Limb (tissue), 2 donors: ENCODE measurements at regions not wholly inside any gene's neighbourhood (a gene's known extent, or its start where the extent isn't known, plus 50 kb on each side); places are given as distances from the start of the nearest gene placed in this dataset.
A peak's percentile ranks its signal among the peaks of the same experiment; 100 is the strongest.

Experiments used
- DNase-seq, 2 donors: peaks; one replicate each; pipeline ENCODE4 v3.0.0-alpha.2; 2016; ENCODE audit errors: extremely low spot score in 2 of 2

DNA sequence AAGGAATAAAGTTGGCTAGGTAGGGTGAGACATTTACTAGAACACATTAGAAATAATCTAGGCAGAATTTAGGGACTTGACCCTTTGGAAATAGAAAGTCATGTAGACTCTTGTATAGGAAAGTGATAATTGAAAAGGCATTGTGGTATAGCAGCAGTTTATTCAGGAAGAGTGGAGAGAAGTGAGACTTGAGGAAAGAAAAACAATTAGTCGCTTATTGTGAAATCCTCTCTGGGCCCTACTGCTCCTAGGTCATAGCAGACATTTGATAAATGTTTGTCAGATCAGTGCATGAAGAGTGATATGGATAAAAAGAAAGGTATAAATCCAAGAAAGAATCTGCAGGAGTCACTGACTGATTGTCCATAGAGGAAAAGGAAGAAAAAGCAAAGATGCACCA, 337.6 kb downstream of the HNRNPD start:
- DNase-seq, result no peak

DNA sequence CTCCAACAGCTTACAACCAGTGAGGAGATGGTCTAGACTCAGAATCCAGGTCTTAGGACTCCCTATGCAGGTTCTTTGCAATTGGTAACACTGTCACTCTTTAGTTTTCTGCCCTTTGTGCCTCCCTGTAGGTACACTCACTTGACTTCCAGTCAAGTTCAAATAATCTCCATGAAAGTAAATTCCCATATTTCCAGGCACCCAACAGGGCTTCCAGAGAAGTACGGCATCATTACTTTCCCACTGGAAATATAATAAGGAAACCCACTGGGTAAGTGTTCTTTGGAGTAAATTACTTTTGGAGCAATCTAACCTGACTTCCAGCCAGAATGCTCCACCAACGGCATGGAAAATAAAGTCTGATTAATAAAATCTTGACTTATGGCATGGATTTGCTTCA, 338.9 kb downstream of the HNRNPD start:
- no peak for DNase-seq

DNA sequence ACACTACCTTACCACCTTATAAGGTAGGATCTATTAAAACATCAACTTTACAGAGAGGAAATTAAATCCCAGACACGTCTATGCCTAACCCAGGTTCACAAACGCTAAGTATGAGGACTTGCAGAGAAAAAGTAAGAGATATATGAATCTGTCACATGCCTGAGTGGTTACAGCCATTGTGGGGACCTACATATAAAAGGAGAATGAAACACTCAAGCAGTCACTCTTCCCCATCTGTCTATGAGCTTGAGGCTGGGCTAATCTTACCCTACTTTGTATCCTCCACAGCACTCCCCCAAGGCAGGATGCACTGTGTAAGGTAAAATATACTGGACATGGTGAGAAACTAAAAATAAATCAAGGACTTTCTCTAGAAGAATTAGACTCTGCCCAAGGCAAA, 339.9 kb downstream of the HNRNPD start:
- DNase-seq, result no peak

DNA sequence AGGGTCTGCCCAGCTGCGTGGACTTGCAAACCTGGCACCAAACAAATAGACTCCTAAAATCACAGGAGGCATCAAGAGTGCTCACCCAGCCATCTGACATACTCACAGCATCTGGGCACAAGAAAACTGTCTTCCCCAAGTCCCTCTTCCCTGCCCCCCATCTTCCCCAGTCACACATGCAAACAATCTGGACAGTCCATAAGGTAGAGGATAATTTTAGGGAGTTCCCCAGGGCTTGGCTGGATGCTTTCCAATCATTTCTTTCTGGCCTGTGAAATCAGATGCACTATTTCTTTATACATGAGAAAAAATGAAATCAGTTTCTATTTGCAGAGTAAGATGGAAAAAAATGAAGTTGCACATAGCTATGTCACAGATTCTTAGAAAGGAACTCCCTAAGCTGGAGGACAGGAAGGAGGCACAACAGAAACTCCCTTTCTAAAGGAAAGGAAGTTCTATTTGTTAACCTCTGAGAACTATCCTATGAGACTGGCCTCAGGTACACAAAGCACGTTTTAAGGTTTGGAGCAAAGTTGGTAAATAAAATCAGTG, 342.3 kb downstream of the HNRNPD start:
- no peak for DNase-seq

DNA sequence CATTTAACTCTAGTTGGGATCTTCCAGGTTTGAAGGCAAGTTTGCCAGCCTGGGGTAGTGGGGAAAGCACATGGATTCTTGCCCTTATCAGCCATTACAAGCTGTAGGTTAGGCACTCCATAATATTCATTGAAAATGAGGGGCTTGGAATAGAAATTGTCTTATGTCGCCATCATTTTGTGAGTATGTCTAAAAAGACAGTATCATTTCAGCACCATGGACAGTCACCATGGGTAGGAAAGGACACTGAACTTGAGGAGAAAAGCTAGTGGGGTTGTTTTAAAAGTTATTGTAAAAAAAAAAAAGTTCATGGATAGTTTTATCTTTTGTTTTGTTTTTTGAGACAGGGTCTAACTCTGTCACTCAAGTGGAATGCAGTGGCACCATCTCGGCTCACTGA, 356.1 kb downstream of the HNRNPD start:
- peak in 1 of 2 donors; percentile 21 for DNase-seq

DNA sequence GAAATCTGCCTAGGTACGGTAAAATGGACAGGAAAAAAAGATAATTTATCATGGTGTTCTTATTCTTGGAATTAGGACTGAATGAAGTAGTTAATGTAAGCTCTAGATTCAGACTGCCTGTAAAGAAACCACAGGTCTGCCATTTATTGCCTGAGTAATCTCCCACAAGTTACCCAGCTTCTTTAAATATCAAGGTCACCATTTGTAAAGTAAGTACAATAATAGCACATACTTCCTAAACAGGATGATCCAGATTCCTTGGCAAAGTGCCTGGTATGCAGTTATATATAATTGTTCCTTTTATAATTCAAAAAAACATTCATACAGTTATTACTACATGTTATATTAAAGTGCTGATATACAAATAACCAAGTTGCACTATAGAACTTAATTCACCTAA, 368.6 kb downstream of the HNRNPD start:
- DNase-seq, result no peak

DNA sequence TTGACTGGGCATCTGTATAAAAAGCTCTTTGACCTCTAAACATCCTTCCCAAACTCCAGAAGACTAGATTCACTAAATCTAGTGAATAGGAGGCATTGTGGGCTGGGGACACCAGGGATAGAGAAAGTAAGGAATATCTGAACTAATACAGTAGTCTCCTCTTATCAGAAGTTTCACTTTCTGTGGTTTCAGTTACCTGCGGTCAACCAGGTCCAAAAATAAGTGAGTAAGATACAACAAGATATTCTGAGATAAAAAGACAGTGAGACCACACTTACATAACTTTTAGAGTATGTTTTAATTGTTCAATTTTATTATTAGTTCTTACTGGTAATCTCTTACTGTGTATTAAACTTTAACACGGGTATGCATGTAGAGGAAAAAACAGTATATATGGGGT, 376.5 kb downstream of the HNRNPD start:
- no peak for DNase-seq

DNA sequence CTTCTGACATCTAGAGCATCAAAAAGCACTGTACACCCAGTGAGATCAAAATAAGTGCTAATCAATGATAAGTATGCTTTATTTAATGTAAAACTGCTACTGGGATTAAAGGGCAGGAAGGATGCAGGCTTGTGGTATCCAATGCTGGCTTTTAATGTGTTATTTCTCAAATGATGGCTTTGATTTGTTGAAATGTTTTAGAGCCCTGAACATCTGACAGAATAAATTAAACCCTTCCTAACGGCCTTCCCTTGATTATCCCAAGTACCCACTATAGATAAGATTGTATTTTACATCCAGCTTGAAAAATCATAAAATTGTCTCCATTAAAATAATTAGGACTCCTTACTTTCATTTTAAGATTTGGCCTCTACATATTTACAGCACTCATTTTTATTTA, 382.9 kb downstream of the HNRNPD start:
- no peak for DNase-seq

DNA sequence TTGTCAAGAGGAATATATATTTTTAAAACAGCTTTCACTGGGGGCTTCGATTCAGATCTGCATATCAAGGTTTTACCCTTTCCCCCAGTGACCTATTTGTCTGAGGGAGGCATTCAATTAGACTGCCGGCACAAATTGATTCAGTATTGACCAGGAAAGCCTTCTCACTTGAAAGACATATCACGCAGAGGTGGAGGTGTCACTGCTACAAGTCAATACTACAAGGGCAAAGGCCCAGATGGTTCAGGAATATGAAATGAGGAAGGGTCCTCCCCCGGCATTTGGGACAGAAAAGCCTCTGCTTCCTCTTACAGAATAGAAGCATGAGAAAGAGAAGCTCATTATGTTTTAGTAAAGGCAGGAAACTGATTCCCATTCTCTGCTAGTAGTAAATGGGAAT, 383.6 kb downstream of the HNRNPD start:
- DNase-seq, result no peak

DNA sequence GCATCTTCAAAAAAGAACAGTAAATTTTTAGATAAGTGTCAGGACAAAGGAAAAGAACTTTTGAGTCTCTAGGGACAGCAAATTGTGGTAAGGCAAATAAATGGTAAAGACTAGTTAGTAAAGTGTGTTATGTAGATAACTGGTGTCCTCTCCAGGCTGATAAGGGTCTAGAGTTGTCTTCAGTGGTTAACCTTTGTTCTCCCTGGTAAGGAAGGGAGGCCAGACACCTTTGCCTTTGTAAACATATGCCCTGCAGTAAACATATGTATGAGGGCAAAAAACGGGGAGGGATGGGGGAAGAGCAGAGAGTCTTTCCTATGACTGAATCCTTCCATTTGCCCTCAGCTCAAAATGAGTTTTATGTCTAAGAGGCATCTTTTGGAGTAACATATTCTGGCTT, 384.6 kb downstream of the HNRNPD start:
- no peak for DNase-seq

DNA sequence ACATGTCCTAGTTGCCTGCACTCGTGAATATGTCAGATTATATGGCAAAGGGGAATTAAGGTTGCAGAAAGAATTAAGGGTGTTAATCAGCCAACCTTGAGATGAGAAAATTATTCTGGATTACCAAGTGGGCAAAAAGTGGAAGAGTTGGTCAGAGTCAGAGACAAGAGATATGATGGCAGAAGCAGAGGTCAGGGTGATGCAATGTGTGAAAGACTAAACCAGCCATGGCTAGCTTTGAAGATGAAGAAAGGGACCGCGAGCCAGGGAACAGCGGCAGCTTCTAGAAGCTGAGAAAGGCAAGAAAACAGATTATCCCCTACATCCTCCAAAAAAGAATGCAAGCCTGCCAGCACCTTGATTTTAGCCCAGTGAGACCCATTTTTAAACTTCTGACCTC, 385.6 kb downstream of the HNRNPD start:
- no peak for DNase-seq

DNA sequence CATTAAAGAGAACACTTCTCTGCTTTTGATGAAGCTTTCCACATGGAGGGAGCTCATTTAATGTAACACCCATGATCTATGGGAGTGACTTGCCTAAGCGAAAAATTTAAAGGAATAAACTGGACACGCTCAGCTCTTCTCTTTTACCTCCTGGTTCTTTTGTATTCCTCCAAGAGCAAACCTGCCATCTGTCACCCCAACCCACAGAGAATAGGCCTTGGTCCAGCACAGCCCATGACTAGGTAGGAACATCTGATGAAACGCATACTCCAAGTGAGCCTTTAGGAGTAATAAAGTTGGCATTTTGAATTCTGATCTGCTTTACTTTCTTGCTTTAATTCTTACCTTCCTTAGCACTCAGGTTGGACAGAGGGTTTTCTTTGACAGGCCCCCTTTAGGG, 389.0 kb downstream of the HNRNPD start:
- DNase-seq, result no peak

DNA sequence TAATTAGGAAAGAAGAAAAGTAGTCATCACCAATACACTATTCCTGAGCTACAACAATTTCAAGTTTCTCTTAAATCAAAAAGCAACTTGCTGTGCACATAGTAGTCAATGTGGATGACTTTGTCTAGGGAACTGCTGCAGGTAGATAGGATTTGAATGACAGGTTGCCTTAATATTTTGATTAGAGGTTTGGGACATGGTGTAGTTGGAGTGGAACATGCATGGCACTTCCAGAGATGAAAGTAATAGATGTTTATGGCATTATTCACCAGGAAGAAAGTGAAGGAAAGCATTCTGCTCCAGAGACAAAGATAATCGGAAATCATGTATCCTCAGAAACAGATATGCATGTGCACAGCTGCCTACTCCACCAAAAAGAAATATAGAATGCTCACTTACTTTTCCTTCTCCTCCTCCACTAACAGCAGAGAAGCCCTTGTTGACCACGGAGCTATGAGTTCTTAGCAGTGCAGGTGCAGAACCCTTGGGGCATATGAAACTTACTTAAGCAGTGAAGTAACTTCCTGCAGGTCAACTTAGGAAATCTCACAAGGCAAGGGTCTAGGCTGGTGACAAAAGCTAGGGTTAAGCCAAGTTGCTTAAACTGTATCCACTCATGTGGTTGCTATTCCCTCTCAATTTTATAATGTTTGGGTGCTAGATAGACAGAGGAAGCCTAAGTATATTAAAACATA, 390.8 kb downstream of the HNRNPD start:
- DNase-seq, result no peak

DNA sequence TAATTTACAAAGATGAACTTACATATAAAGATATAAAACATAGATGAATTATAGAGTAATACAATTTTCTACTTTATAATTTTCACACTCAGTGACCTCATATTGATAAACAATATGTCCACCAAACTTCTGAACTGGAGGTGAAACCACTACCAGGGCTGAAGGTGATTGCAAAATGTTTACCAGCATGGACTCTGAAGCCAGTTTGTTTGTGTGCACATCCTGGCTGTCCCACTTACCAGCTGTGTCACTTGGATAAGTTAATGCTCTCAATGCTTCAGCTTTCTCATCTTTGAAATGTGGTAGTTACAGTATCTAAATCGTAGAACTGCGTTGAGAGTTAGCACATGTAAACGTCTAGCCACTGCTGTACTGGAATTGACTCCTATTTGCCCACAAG, 392.6 kb downstream of the HNRNPD start:
- no peak for DNase-seq

DNA sequence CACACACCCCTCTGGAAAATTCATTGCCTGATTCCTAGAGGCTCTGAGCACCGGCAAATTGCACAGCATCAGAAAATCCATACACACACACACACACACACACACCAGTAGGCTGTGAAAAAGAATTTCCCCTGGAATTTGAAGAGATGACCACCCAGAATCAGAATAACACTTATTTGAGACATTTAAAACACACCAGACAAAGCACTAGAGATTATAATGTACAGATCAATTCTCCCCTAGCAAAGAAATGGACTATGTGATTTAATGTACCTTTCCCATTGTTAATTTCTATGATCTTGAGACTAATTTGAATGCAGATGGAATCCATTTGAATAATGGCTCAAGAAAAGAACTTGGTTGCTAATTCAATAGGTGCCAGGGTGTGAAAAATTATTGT, 399.3 kb downstream of the HNRNPD start:
- DNase-seq, result no peak

DNA sequence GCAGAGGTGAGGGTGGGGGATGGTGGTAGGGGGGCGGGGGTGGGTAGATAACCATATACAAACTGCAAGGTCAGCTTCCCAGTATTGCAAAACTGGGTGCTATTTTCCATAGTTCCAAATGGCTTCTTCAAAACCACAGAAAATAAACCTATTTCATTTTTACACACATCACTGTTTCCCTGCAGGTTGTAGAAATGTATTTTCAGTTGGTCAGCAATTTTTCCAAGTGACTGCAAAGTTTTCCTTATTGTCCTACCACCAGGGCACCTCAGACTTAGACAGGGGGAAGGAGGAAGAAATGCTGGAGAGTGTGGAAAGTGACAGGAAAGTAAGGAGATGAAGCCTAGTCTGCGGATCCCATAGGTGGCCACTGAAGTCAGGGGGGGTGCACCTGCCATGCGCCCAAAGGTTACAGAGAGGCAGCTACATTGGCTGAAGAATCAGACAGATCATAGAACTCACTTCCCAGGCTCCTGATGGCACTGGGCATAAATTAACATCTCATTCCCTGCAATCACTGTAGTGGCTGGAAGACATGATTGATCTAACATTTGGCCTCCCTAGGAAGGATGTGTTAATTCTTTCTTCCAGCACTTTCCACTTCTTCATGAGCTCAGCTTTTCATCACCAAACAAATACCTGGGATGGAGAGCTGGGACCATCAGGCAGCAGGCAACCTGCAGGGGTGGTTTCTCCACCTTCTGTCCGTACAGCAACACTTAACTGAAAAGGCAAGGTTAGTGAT, 402.0 kb downstream of the HNRNPD start:
- DNase-seq, result no peak

DNA sequence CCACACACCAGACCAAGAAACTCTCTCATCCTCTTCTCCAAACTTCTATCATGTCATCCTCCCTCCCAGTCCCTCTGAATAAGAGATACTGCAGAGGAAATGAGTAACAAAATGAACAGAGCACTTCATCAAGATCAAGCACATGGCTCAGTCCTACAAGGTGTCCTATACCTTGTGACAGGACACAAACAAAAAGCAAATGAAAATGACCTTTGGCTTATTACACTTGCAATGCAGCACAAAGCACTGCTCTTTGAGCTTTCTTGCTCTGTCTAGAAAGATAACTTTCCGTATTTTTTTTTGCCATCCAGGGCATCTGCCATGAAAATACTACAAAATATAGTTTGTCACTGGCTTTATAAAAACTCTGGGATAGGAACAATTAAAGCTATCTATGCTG, 402.7 kb downstream of the HNRNPD start:
- no peak for DNase-seq

DNA sequence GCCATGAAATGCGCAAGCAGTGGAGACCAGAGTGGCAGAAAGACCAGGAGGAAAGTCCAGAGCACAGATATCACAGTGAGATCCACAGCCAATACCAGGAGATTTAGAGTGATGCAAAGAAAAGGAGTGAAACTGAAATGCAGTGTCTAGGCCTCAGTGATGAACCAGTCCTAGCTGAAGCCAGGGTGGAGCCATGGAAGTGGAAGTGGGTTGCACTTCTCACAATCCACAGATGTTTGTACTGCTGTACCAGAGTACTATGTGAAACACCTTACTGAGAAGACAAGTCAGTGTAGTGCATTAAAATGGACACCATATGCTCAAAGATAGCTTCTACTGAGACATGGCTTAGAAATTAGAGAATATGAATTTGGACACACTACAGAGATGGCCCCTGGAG, 403.3 kb downstream of the HNRNPD start:
- no peak for DNase-seq

DNA sequence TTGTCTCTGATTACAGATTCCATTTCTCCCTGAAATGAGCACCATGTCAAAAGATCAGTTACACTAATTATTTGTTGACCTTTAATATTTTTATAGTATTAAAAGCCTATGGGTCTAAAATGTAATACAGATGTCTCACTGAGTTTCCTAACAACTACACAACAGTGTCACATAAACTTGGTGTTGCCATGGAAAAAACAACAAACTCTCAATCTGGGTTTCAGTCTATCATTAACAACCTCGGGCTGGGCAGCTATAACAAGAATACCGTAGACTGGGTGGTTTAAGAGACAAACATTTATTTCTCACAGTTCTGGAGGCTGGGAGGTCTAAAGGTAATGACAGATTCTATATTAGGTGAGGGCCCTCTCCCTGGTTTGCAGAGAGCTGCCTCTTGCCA, 407.1 kb downstream of the HNRNPD start:
- no peak for DNase-seq

DNA sequence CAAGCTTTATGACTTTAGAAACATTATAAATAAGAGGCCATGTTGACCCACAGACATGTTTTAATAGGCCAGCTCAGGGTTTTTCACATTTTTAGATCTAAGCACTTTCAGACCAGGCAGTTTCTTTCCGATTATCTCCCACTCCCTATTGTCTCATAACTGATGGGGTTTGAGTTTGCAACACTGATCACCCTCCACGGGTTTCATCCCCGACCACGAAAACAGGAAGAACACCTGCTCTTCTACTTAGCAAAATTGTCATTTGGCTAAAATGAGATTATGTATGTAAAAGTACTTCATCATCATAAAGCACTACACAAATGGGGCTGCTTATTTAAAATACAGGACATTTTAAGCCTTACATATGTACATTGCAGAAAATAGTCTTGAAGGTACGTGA, 407.9 kb downstream of the HNRNPD start:
- no peak for DNase-seq

DNA sequence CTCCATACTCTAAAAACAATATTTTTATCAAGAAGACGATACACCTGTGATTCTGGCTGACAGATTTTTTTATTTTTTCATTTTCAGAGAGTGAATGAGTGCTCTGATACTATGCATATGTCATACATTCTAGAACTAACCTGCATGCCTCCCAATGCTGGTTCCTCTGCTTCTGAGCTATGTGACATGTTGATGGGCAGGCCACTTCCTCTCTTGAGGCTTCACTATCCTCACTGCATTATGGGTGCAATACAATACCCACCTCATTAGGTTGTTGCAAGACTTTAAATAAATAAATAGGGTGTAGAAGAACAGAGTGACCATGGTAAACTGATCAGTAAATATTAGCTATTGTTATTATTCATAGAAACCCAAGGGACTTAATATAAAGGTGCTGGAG, 408.3 kb downstream of the HNRNPD start:
- DNase-seq, result no peak

DNA sequence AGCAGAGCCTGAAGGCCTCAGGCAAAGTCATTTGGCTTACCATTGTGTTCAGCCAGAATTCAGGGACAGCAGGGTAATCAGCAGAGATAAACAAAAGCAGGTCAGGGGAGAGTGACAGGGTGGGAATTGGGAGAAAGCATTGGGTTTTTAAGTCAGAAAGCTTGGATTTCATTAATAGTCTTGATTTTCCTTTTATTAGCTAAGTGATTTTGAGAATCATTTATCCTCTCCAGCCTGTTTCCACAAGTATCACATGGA, 410.1 kb downstream of the HNRNPD start:
- DNase-seq, result no peak

DNA sequence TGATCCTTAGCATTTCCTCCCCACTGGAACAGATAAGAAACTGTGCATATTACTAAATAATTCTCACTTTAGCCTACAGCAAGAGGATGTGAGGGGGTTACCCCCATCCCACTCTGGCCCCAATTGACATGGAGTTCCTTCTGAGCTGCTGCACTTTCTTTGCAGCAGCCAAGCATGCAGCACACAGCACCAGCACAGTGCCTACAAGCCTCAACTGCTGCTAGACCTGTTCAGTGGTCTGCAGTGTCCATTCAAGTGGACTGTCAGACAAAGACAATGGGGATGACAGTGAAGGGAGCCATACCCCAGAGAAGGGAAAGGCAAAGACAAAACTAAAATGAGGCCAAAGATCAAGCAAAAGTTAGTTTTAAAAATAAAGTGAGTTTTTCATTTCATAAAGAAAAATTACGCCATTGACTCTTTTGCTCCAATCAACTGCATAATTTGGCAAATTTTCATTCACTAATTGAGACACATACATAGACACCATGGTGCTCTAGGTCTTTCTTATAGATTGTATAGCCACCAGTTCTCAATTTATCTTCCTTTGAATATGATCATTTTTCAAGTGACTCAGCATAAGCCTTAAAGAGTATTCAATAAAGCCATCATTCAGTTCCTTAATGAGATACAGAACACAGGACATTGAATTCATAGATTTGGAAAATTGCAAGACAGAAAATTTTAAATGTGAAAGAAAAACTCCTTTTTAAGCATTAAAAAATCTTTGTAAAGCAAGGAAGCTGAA, 410.6 kb downstream of the HNRNPD start:
- no peak for DNase-seq
